ENCODE measurements at regions not wholly inside any gene's neighbourhood (a gene's known extent, or its start where the extent isn't known, plus 50 kb on each side); places are given as distances from the start of the nearest gene placed in this dataset.

- Histone ChIP-seq H3K27ac (ENCODE audit: low read depth) (no peak overlapping the region), H3K36me3 (ENCODE audit: insufficient read depth) (no peaks in the 10 kb centered on the region), H4K20me1 (replicated peaks; ENCODE audit: insufficient read depth) (no peaks in the 10 kb centered on the region), H3K9me2 (ENCODE audit: insufficient read depth) (0 out of 2 replicates have a peak, but pooled peaks cover 4% of the 10 kb centered on the region), H2AFZ (no peak overlapping the region), H3K4me2 (no peak overlapping the region), H3K79me2 (replicated peaks; ENCODE audit: insufficient read depth) (no peaks in the 10 kb centered on the region), H3F3A (replicated peaks; ENCODE audit: low read depth) (no peaks in the 10 kb centered on the region), H3K4me3 (no peak overlapping the region), H3K27me3 (ENCODE audit: insufficient read depth) (no peaks in the 10 kb centered on the region), H3K4me1 (ENCODE audit: insufficient read depth) (no peaks in the 10 kb centered on the region)
- Mint-ChIP-seq H3K27ac (no peak overlapping the region), H3K4me1 (no peaks in the 10 kb centered on the region), H3K36me3 (ENCODE audit: low read depth) (no peaks in the 10 kb centered on the region), H3K27me3 (ENCODE audit: insufficient read depth, low read depth, poor library complexity) (peaks cover 2% of the 10 kb centered on the region), H3K4me3 (no peak overlapping the region), H3K9me3 (no peaks in the 10 kb centered on the region)
- ATAC-seq (no peak), DNase-seq (ENCODE audit: low spot score) (no peak)
- TF ChIP-seq POLR2AphosphoS5 (IDR thresholded peaks at IDR 0.05; ENCODE audit: low read depth), result no peak
- no peak for TF ChIP-seq EZH2 (IDR thresholded peaks at IDR 0.05; ENCODE audit: low read depth, unreplicated experiment)
- no peak for TF ChIP-seq NANOG (IDR thresholded peaks at IDR 0.05; ENCODE audit: borderline replicate concordance)
- no peak for TF ChIP-seq CTCF (conservative IDR thresholded peaks at IDR 0.05; ENCODE audit: low read depth in 2 of 2)
- TF ChIP-seq ZNF114 (CRISPR knock-in tag; IDR thresholded peaks at IDR 0.05), result no peak
- no peak for TF ChIP-seq REST (IDR thresholded peaks at IDR 0.05; ENCODE audit: unreplicated experiment)
- TF ChIP-seq EZH2phosphoT487 (IDR thresholded peaks at IDR 0.05; ENCODE audit: unreplicated experiment), result no peak
- TF ChIP-seq JUNB (IDR thresholded peaks at IDR 0.05; ENCODE audit: unreplicated experiment), result no peak
- no peak for TF ChIP-seq ZNF462 (CRISPR knock-in tag; IDR thresholded peaks at IDR 0.05)
- TF ChIP-seq STAT1 (IDR thresholded peaks at IDR 0.05; ENCODE audit: unreplicated experiment), result no peak
- no peak for TF ChIP-seq ZNF331 (CRISPR knock-in tag; IDR thresholded peaks at IDR 0.05; ENCODE audit: low read depth)
Observed at GRCh38 chr10:28354511-28354910, 51.6 kb upstream of the MPP7 start.
